ENCODE measurements at regions not wholly inside any gene's neighbourhood (a gene's known extent, or its start where the extent isn't known, plus 50 kb on each side); places are given as distances from the start of the nearest gene placed in this dataset.
"Not testable (repeated sequence)": the region's sequence is repeated elsewhere in the genome, so short reads cannot be mapped to it uniquely, and the experiment has no call there.

GRCh38 chr11:92074498-92074897, 150.1 kb upstream of the FAT3 start:
- TF ChIP-seq ZSCAN5A (tag by site-specific recombination; IDR thresholded peaks at IDR 0.05); PRDM4 (tag by site-specific recombination; IDR thresholded peaks at IDR 0.05); ZNF138 (tag by site-specific recombination; IDR thresholded peaks at IDR 0.05; ENCODE audit: borderline replicate concordance); YY1 (tag by site-specific recombination; IDR thresholded peaks at IDR 0.05); CTCF (tag by site-specific recombination; IDR thresholded peaks at IDR 0.05); ZNF747 (tag by site-specific recombination; IDR thresholded peaks at IDR 0.05); REST (tag by site-specific recombination; IDR thresholded peaks at IDR 0.05): not testable (repeated sequence)
